Natural killer cell (primary cell): ENCODE measurements at regions not wholly inside any gene's neighbourhood (a gene's known extent, or its start where the extent isn't known, plus 50 kb on each side); places are given as distances from the start of the nearest gene placed in this dataset.

Source experiments
- ATAC-seq, 3 donors: fragments of 150-1000 bp in 2 of 3; fragments of 200-7000 bp in 1 of 3; cut with Tn5 transposase; 1 replicate in 1 of 3; 2 replicates in 2 of 3; pipeline ENCODE4 v1.10.0; 2021; ENCODE audit warnings: mild to moderate bottlenecking in 2 of 3, moderate library complexity in 2 of 3
- DNase-seq, 2 donors: peaks; one replicate each; pipeline versions ENCODE4 v3.0.0 to v3.0.0-alpha.2; 2013 to 2021; ENCODE audit warnings: mixed read lengths in 1 of 2
- H3K27ac ChIP-seq: one replicate; pipeline ENCODE4 v1.5.1; 2013; ENCODE audit warnings: mild to moderate bottlenecking, low read length
- H3K27me3 ChIP-seq: one replicate; pipeline ENCODE4 v1.6.1; 2013; ENCODE audit warnings: low read length; ENCODE audit not compliant: control insufficient read depth, insufficient read depth
- H3K36me3 ChIP-seq: one replicate; pipeline ENCODE4 v1.6.1; 2013; ENCODE audit warnings: low read length; ENCODE audit not compliant: control insufficient read depth, insufficient read depth
- H3K4me1 ChIP-seq: one replicate; pipeline ENCODE4 v1.6.1; 2013; ENCODE audit warnings: low read length; ENCODE audit not compliant: control insufficient read depth, insufficient read depth
- H3K4me3 ChIP-seq: one replicate; pipeline ENCODE4 v1.5.1; 2013; ENCODE audit warnings: low read length
- H3K9me3 ChIP-seq: one replicate; pipeline ENCODE4 v1.6.1; 2013; ENCODE audit warnings: low read length; ENCODE audit not compliant: control insufficient read depth, insufficient read depth
- H3K27ac Mint-ChIP-seq, 2 donors: one replicate each; pipeline ENCODE4 v1.8.0; 2022; ENCODE audit warnings: mild to moderate bottlenecking in 2 of 2, mixed read lengths in 2 of 2, moderate library complexity in 1 of 2
- H3K27me3 Mint-ChIP-seq, 2 donors: one replicate each; pipeline ENCODE4 v1.8.0; 2022; ENCODE audit warnings: low read depth in 2 of 2, mixed read lengths in 2 of 2
- H3K36me3 Mint-ChIP-seq: one replicate; pipeline ENCODE4 v1.8.0; 2022; ENCODE audit warnings: mixed read lengths
- H3K4me1 Mint-ChIP-seq, 2 donors: one replicate each; pipeline ENCODE4 v1.8.0; 2022; ENCODE audit warnings: mixed read lengths in 2 of 2
- H3K4me3 Mint-ChIP-seq: one replicate; pipeline ENCODE4 v1.8.0; 2022; ENCODE audit warnings: mild to moderate bottlenecking, moderate library complexity, mixed read lengths
- H3K9me3 Mint-ChIP-seq, 2 donors: one replicate each; pipeline ENCODE4 v1.8.0; 2022; ENCODE audit warnings: mixed read lengths in 2 of 2
- WGBS: methylation state at CpG from one replicate; pipeline ENCODE4 v1.1.7; 2013; ENCODE audit warnings: missing lambda C conversion rate; ENCODE audit not compliant: insufficient coverage; 5-methylcytosine and 5-hydroxymethylcytosine counted together
- intact Hi-C: fragments of 100-400 bp; cut with micrococcal nuclease; formaldehyde crosslinking; loops from one replicate; pipeline ENCODE4 v1.14.2; 2022
- TF ChIP-seq, protein P1 (sequence below): fragments of 200-600 bp; IDR thresholded peaks from one replicate; pipeline ENCODE4 v1.8.0; 2022; ENCODE audit warnings: antibody characterized with exemption

DNA sequence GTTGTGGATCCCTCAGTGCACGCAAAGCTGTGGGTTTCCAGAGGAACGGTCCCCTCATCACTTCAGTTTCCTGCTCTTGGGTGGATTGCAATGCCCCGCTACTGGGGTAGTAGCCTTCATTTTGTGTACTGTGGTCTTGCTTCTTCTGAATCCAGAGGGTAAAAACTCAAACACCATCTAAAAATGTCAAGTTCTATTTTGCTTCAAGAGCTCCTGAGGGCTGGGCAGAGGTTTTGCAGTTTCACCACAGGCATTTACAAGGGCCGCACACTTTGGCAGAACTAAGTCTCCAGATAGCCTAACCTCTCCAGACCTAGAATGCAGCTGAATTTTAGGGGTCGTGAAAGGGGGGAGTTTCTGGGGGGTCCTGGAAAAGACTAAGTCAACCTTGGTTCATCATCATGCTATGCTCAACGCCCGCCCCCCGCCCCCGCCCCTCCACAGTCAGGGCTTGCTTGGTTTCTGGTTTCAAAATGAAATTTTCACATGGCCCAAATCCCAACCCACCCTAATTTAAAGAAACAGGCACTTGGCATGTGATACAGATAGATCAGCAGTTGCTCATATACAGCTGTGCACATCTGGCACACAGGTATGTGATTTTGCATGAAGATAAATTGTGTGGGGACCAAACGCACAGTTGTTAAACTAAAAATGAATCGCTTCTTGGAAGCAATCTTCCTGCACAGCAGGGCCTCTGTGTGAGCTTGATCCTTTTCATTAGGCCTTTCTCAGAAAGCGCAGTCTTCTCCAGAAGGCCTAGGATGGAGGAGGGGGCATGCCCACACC, 329.6 kb downstream of the OSR1 start:
- Histone ChIP-seq H3K27ac (no peak overlapping the region), H3K4me1 (no peaks in the 10 kb centered on the region), H3K36me3 (no peaks in the 10 kb centered on the region), H3K27me3 (no peaks in the 10 kb centered on the region), H3K9me3 (peaks cover 4% of the 10 kb centered on the region), H3K4me3 (no peak overlapping the region)
- Mint-ChIP-seq H3K27ac (no peak overlapping the region), H3K9me3 (peaks cover 6 to 17% of the 10 kb centered on the region in 2 donors), H3K36me3 (peaks cover 6% of the 10 kb centered on the region), H3K4me3 (no peak overlapping the region), H3K4me1 (no peaks in the 10 kb centered on the region), H3K27me3 (no peaks in the 10 kb centered on the region)
- DNase-seq: no peak
- intact Hi-C loops: no loop called here
- 93% methylated on average over 12 of the region's 12 CpGs for WGBS
- no peak for ATAC-seq
- TF ChIP-seq, protein P1, sequence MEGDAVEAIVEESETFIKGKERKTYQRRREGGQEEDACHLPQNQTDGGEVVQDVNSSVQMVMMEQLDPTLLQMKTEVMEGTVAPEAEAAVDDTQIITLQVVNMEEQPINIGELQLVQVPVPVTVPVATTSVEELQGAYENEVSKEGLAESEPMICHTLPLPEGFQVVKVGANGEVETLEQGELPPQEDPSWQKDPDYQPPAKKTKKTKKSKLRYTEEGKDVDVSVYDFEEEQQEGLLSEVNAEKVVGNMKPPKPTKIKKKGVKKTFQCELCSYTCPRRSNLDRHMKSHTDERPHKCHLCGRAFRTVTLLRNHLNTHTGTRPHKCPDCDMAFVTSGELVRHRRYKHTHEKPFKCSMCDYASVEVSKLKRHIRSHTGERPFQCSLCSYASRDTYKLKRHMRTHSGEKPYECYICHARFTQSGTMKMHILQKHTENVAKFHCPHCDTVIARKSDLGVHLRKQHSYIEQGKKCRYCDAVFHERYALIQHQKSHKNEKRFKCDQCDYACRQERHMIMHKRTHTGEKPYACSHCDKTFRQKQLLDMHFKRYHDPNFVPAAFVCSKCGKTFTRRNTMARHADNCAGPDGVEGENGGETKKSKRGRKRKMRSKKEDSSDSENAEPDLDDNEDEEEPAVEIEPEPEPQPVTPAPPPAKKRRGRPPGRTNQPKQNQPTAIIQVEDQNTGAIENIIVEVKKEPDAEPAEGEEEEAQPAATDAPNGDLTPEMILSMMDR: no peak

DNA sequence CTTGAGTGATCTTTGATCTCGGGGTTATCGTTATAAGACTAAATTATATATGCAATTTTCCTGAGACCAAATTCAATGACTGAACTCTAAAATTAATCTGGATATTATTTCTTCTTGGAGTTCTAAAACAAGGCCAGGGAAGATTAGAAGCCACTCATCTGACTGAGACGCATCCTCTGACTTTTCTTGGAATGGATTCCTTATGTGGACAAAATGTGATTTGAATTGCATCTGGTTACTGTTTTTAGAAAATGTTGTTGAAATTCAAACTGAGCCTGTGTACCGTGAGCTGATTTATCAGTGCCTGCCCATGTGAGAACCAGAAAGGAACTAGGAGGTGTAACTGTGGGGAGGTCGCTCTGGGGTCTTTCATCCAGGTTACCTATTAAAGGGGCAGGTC, 330.8 kb downstream of the OSR1 start:
- H3K9me3 Mint-ChIP-seq: peaks cover 9 to 20% of the 10 kb centered on the region in 2 donors
- no peak for ATAC-seq
- intact Hi-C loops: no loop called here
- H3K9me3 ChIP-seq: peaks cover 4% of the 10 kb centered on the region
- no peak overlapping the region for H3K4me3 Mint-ChIP-seq
- no peak overlapping the region for H3K4me3 ChIP-seq
- H3K4me1 Mint-ChIP-seq: no peaks in the 10 kb centered on the region
- no peaks in the 10 kb centered on the region for H3K27me3 ChIP-seq
- H3K27ac Mint-ChIP-seq: no peak overlapping the region
- no peak overlapping the region for H3K27ac ChIP-seq
- no peaks in the 10 kb centered on the region for H3K4me1 ChIP-seq
- no peak for DNase-seq
- TF ChIP-seq, protein P1: no peak
- peaks cover 6% of the 10 kb centered on the region for H3K36me3 Mint-ChIP-seq
- H3K36me3 ChIP-seq: no peaks in the 10 kb centered on the region
- WGBS: 93% methylated on average over 3 of the region's 5 CpGs
- no peaks in the 10 kb centered on the region for H3K27me3 Mint-ChIP-seq

DNA sequence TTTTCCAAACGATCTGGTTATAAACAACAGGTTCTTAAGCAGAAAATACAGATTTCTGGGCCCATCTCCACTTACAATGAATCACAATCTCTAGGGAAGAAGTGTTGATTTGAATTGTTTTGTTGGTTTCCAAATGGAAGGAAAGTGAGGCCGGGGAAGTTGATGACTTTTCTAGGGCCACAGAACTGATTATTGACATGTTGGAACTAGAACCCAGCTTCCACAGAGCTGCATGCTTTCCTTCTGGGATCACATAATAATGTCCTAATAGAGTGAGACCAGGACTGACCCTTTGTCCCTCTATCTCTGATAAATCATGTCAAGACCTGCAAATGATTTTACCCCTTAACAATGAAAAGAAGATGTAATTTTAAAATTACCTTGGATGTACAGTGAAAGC, 332.2 kb downstream of the OSR1 start:
- Histone ChIP-seq H3K4me3 (no peak overlapping the region), H3K36me3 (no peaks in the 10 kb centered on the region), H3K27ac (no peak overlapping the region), H3K9me3 (peaks cover 4% of the 10 kb centered on the region), H3K27me3 (no peaks in the 10 kb centered on the region), H3K4me1 (no peaks in the 10 kb centered on the region)
- Mint-ChIP-seq H3K4me1 (no peaks in the 10 kb centered on the region), H3K27ac (no peak overlapping the region), H3K36me3 (peaks cover 6% of the 10 kb centered on the region), H3K27me3 (no peaks in the 10 kb centered on the region), H3K9me3 (peaks cover 9 to 22% of the 10 kb centered on the region in 2 donors), H3K4me3 (no peak overlapping the region)
- intact Hi-C loops: no loop called here
- ATAC-seq (no peak), DNase-seq (no peak)
- 79% methylated on average over 1 of the region's 2 CpGs for WGBS
- TF ChIP-seq, protein P1: no peak

DNA sequence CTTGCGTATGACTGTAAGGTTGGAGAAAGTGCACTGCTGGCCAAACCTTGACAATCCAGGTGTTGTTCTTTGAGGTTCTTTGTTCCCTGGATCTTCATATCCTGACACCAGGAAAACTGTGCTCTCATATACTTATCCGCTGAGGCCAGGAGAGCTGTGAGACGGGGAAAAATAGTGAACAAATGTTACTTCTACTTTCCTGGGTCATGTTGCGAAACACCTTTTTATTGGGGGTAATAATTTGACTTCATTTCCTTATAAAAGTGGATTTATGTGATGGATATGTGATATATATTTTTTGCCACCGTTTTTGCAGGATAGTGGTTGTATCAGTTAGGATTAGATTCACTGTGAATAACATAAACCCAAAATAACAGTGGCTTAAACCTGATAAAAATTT, 336.1 kb downstream of the OSR1 start:
- no peak for DNase-seq
- Mint-ChIP-seq H3K27ac (no peak overlapping the region), H3K4me3 (no peak overlapping the region), H3K27me3 (no peaks in the 10 kb centered on the region), H3K36me3 (no peaks in the 10 kb centered on the region), H3K9me3 (peaks cover 14 to 28% of the 10 kb centered on the region in 2 donors), H3K4me1 (no peaks in the 10 kb centered on the region)
- no peak for ATAC-seq
- Histone ChIP-seq H3K4me1 (no peaks in the 10 kb centered on the region), H3K4me3 (no peak overlapping the region), H3K27ac (no peak overlapping the region), H3K9me3 (peaks cover 8% of the 10 kb centered on the region), H3K27me3 (no peaks in the 10 kb centered on the region), H3K36me3 (no peaks in the 10 kb centered on the region)
- TF ChIP-seq, protein P1: no peak
- WGBS: 81% methylated on average over 5 of the region's 5 CpGs
- intact Hi-C loops: no loop called here
